SK-N-MC (cell line): ENCODE measurements at regions not wholly inside any gene's neighbourhood (a gene's known extent, or its start where the extent isn't known, plus 50 kb on each side); places are given as distances from the start of the nearest gene placed in this dataset.
"Not testable (repeated sequence)": the region's sequence is repeated elsewhere in the genome, so short reads cannot be mapped to it uniquely, and the experiment has no call there.

Source experiments
- DNase-seq: peaks from one replicate; pipeline ENCODE4 v3.0.0-alpha.2; 2011; ENCODE audit warnings: low read depth, low spot score
- H3K27ac ChIP-seq: fragments of 200-600 bp; sonication (generic); 2 replicates; pipeline ENCODE4 v1.5.1; 2016; ENCODE audit warnings: mixed run types
- H3K36me3 ChIP-seq: fragments of 200-600 bp; sonication (generic); 2 replicates; pipeline ENCODE4 v1.6.1; 2017; ENCODE audit warnings: antibody characterized with exemption, low read length, mixed read lengths; ENCODE audit not compliant: insufficient read depth
- H3K4me3 ChIP-seq: fragments of 200-600 bp; sonication (generic); 2 replicates; pipeline ENCODE4 v1.5.1; 2016
- H3K9ac ChIP-seq: fragments of 200-600 bp; sonication (generic); 2 replicates; pipeline ENCODE4 v1.8.0; 2017; ENCODE audit warnings: mixed run types, mixed read lengths; ENCODE audit not compliant: insufficient read length
- H3K9me3 ChIP-seq: fragments of 200-600 bp; sonication (generic); 2 replicates; pipeline ENCODE4 v1.6.1; 2017; ENCODE audit warnings: low read depth, mild to moderate bottlenecking, antibody characterized with exemption, low read length, moderate library complexity, mixed read lengths
- EZH2 ChIP-seq: fragments of 200-600 bp; sonication (generic); IDR thresholded peaks from one replicate; pipeline ENCODE4 v1.6.1; 2017; ENCODE audit warnings: antibody characterized with exemption
- FOXP2 ChIP-seq: optimal IDR thresholded peaks from 2 replicates; pipeline ENCODE3; 2011; ENCODE audit warnings: mild to moderate bottlenecking, moderate library complexity; ENCODE audit not compliant: insufficient read depth; ENCODE audit errors: extremely low read length, control extremely low read depth
- POLR2AphosphoS5 ChIP-seq: IDR thresholded peaks from 2 replicates; pipeline ENCODE4 v1.6.1; 2012; ENCODE audit warnings: mild to moderate bottlenecking, low read depth, low read length, borderline replicate concordance

DNA sequence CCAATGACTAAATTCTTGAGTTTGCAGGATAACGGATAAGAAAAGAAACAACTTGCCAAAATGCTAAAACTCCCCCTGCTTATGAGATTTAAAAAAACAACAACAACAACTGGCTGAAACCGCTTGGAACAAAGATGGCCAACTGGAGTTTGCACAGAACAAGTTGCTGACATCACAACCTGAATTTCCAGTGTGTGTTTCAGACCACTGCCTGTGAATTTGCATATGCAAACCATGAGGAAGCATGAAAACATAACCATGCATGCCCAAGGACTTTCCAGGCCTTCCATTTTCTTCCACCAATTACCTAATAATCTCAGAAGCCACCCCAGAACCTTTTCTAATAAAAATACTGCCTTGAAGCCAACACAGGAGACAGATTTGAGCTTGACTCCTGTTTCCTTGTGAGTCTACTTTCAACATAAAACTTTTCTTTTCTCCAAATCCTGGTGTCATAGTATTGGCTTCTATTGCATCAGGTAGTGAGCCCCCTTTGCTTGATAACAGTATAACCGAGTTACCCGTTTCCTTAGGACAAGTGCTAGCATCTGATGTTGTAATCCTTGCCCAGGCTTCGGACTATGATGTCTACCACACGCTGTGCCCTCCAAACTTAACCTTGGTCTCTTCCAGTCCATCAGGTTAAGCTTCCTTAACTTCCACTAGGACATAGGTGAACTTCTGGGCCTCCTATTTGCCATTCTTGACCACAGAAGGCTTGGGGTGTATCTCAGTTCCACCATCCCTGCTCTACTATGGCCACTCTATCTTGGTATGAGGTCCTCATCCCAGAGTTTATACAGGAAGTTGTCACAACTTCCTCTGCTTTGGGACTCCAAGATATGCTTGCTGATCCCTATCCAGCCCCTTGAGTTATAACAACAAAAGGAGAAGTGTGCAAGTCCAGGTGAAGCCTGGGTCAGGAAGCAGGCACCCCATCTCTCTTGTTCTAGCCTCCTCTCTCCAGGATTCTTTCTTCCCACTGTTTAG lies 385.5 kb upstream of the INTU start:
- Histone ChIP-seq H3K36me3 (no peaks in the 10 kb centered on the region), H3K4me3 (no peak overlapping the region), H3K9me3 (no peaks in the 10 kb centered on the region), H3K27ac (no peak overlapping the region), H3K9ac (no peak overlapping the region)
- no peak for DNase-seq
- TF ChIP-seq POLR2AphosphoS5, result no peak
- TF ChIP-seq FOXP2, result no peak
- TF ChIP-seq EZH2, result no peak

DNA sequence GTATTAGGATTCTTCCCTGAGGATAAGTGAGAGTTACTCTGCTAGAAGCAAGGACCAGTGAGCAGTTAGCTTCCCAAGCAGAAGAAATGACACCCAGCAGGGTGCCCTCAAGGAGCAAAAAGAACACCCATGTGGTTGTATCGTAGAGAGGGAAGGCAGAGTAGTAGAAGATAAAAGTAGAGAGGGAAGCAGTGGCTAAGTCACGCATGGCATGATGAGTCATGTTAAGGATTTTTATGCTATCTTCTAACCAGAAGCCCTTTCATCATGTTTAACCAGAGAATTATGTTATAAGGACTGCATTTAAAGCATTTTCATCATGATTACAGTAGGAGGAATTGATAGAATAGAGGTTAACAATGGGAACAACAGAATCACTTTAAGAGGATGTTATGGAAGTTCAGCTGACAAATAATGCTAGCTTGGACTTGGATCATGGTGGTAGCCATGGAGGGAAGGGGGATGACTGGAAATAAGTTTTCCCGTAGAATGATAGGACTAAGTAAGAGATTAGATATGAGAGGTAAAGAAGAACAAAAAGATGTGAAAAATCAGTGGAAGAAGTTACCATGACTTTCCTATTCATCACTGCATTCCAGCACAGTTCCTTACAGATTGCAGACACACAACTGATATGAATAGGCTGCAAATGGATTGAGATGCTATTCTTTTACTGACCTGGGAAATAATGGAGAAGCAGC lies 383.5 kb upstream of the INTU start:
- Histone ChIP-seq H3K36me3 (no peaks in the 10 kb centered on the region), H3K27ac (no peak overlapping the region), H3K9me3 (no peaks in the 10 kb centered on the region), H3K4me3 (no peak overlapping the region), H3K9ac (no peak overlapping the region)
- no peak for DNase-seq
- TF ChIP-seq FOXP2 (no peak), POLR2AphosphoS5 (no peak), EZH2 (no peak)

DNA sequence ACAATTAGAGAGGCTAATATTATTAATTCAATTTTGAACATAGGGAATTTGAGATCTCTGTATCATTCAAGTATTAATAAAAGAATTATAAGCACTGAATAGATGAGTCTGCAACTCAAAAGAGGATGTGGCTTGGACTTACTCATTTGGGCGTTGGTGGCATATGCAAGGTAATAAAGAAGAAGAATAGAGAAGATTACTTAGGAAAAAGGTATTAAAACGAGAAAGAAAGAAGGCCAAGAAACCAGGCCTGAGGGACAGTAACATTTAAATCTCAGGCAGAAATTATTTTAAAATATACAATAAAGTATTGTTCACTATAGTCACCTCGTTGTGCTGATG lies 383.0 kb upstream of the INTU start:
- Histone ChIP-seq H3K9ac (no peak overlapping the region), H3K4me3 (no peak overlapping the region), H3K36me3 (no peaks in the 10 kb centered on the region), H3K9me3 (no peaks in the 10 kb centered on the region), H3K27ac (no peak overlapping the region)
- TF ChIP-seq FOXP2 (no peak), POLR2AphosphoS5 (no peak)
- no peak for DNase-seq

DNA sequence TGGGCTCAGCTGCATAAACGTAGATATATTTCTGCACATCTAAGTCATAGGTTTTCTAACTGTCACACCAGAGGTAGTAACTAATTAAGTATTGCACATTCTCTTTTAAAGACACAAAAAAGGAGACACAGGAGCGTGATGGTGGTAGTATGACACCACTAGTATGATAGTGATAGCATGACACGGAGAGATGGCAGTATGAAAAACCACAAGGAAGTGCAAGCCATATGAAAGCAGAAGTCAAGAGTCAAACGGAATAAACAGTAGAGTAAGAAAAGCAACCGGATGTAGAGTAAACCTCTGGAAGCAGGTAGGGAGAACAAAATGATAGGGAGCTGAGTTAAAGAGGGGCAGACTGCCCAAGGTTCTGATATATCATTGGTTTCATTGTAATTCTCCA lies 382.2 kb upstream of the INTU start:
- Histone ChIP-seq H3K27ac (no peak overlapping the region), H3K9ac (no peak overlapping the region), H3K9me3 (no peaks in the 10 kb centered on the region), H3K4me3 (no peak overlapping the region), H3K36me3 (no peaks in the 10 kb centered on the region)
- DNase-seq, result no peak
- TF ChIP-seq FOXP2 (no peak), EZH2 (no peak), POLR2AphosphoS5 (no peak)

DNA sequence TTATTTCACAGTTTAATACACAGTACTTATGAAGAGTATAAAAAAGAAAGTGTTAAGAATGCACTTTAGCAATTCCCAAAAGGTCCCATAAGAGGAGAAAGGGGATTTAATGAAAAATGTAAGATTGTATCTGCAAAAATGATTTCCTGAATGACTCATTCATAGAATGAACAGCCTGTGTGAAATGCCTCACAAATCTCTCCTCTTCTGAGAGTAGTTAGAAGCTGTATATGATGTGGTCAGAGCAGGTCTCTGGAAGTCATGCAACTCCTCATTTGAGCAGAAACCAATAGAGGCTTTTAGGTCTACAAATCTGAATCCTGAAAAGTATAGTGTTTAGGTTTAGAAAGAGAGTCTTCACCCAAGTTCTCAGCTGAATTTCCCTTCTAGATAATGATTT lies 381.3 kb upstream of the INTU start:
- Histone ChIP-seq H3K36me3 (no peaks in the 10 kb centered on the region), H3K4me3 (no peak overlapping the region), H3K27ac (no peak overlapping the region), H3K9me3 (no peaks in the 10 kb centered on the region), H3K9ac (no peak overlapping the region)
- DNase-seq, result no peak
- TF ChIP-seq FOXP2 (no peak), POLR2AphosphoS5 (no peak), EZH2 (no peak)

DNA sequence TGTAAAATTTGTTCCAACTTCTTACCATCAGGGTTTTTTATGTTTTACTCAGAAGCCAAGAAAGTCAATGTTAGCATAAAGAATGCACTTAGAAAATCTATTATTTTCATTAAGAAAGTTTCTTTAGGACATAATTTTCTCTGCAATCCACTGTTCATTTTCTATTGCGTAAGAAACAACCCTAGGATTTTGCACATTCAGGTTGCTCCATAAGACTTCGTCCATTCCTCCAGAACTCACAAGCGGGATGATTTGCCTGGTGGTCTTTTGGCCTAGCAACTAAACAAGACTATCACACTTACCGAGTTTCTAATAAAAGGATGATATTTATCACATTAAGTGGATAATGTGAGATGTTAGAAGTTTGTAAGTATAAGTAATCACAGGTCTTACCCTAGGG lies 376.3 kb upstream of the INTU start:
- no peak overlapping the region for H3K4me3 ChIP-seq
- no peaks in the 10 kb centered on the region for H3K9me3 ChIP-seq
- no peaks in the 10 kb centered on the region for H3K36me3 ChIP-seq
- TF ChIP-seq FOXP2 (no peak), POLR2AphosphoS5 (no peak), EZH2 (no peak)
- H3K9ac ChIP-seq, result no peak overlapping the region
- no peak for DNase-seq
- no peak overlapping the region for H3K27ac ChIP-seq

DNA sequence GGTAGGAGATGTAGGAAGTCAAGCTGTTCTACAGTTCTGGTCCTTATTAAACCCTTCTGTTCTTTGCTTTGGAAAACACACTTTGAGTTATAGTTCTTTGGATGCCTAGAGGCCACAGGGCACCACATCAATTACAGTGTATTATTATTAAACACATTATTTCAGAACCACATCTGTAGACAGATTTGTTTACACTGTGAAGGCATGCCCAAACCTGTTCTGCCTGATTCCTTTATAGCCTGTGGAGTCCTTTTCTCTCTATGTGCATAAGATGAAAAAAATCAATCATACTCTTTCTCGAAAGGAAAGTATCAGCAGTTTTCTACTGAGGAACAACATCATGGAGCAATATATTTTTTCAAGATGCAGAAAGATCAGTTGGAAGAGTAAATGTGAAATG lies 371.3 kb upstream of the INTU start:
- Histone ChIP-seq H3K9me3 (no peaks in the 10 kb centered on the region), H3K27ac (no peak overlapping the region), H3K36me3 (no peaks in the 10 kb centered on the region), H3K9ac (no peak overlapping the region), H3K4me3 (no peak overlapping the region)
- no peak for TF ChIP-seq POLR2AphosphoS5
- no peak for DNase-seq

DNA sequence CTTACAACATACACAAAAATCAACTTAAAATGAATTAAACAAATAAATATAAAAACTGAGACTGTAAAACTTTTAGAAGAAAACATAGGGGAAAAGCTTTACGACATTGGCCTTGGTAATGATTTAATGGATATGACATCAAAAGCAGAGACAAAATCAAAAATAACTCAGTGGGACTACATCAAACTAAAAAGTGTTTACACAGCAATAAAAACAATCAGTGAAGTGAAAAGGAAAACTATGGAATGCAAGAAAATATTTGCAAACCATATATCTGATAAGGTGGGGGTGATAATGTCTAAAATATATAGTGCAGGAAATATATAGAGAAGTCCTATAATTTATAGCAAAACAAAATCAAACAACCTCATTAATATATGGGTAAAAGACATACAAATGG lies 364.4 kb upstream of the INTU start:
- H3K36me3 ChIP-seq, result no peaks in the 10 kb centered on the region
- no peak overlapping the region for H3K9ac ChIP-seq
- no peak overlapping the region for H3K4me3 ChIP-seq
- TF ChIP-seq POLR2AphosphoS5, result no peak
- no peak for TF ChIP-seq FOXP2
- no peak for TF ChIP-seq EZH2
- H3K27ac ChIP-seq, result no peak overlapping the region
- DNase-seq, result no peak
- H3K9me3 ChIP-seq, result no peaks in the 10 kb centered on the region

DNA sequence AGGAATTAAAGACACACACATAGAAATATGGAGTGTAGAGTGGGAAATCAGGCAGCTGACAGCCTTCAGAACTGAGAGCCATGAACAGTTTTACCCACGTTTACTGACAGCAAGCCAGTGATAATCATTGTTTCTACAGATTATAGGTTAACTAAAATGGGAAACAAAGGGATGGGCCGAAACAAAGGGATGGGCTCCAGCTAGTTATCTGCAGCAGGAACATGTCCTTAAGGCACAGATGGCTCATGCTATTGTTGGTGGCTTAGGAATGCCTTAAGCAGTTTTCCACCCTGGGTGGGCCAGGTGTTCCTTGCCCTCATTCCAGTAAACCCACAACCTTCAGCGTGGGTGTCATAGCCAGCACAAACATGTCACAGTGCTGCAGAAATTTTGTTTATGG lies 355.7 kb upstream of the INTU start:
- not testable (repeated sequence) for H3K27ac ChIP-seq, H3K36me3 ChIP-seq, H3K9ac ChIP-seq, DNase-seq, H3K9me3 ChIP-seq, H3K4me3 ChIP-seq
